H1 (cell line): ENCODE measurements at regions not wholly inside any gene's neighbourhood (a gene's known extent, or its start where the extent isn't known, plus 50 kb on each side); places are given as distances from the start of the nearest gene placed in this dataset.
A peak's percentile ranks its signal among the peaks of the same experiment; 100 is the strongest.

Experiments
- CTCF ChIA-PET: fragments of 300-600 bp; sonication (Branson Sonifier 250); formaldehyde crosslinking; loops from one replicate; lab custom pipeline; 2021; ENCODE audit not compliant: partially characterized antibody; lab: Charles Lee
- POLR2A ChIA-PET: fragments of 300-600 bp; sonication (Branson Sonifier 250); formaldehyde crosslinking; loops from one replicate; lab custom pipeline; 2021; ENCODE audit warnings: inconsistent platforms; ENCODE audit not compliant: partially characterized antibody; lab: Charles Lee
- DNase-seq, 2 experiments: peaks; one replicate each; pipeline versions ENCODE4 v3.0.0 to v3.0.0-alpha.2; 2010 to 2022; ENCODE audit warnings: low spot score in 2 of 2, low read depth in 1 of 2, mixed read lengths in 1 of 2
- FAIRE-seq: peaks from 2 replicates; lab custom pipeline; 2011; peaks lifted over from hg19 to GRCh38; lab: Jason Lieb, UNC
- H2AFZ ChIP-seq: 2 replicates; pipeline ENCODE4 v1.8.1; 2012; ENCODE audit warnings: low read length, inconsistent platforms
- H2AK5ac ChIP-seq: 2 replicates; pipeline ENCODE4 v1.6.1; 2013; ENCODE audit warnings: low read depth, low read length
- H2BK120ac ChIP-seq: replicated peaks from 2 replicates; pipeline ENCODE3; 2013; ENCODE audit warnings: low read depth, low read length, inconsistent platforms
- H2BK12ac ChIP-seq: 2 replicates; pipeline ENCODE4 v1.6.1; 2013; ENCODE audit warnings: low read depth, low read length
- H2BK15ac ChIP-seq: 2 replicates; pipeline ENCODE4 v1.6.1; 2013; ENCODE audit warnings: low read length
- H2BK20ac ChIP-seq: 2 replicates; pipeline ENCODE4 v1.6.1; 2013; ENCODE audit warnings: low read length
- H2BK5ac ChIP-seq: 2 replicates; pipeline ENCODE4 v1.6.1; 2013; ENCODE audit warnings: low read depth, low read length
- H3K14ac ChIP-seq: 2 replicates; pipeline ENCODE4 v1.6.1; 2013; ENCODE audit warnings: inconsistent platforms; ENCODE audit not compliant: insufficient read length
- H3K18ac ChIP-seq: 2 replicates; pipeline ENCODE4 v1.6.1; 2013; ENCODE audit warnings: low read length; ENCODE audit errors: extremely low read depth
- H3K23ac ChIP-seq: 2 replicates; pipeline ENCODE4 v1.6.1; 2013; ENCODE audit warnings: inconsistent platforms; ENCODE audit not compliant: insufficient read length
- H3K23me2 ChIP-seq: 2 replicates; pipeline ENCODE4 v1.6.1; 2013; ENCODE audit warnings: low read depth, low read length
- H3K27ac ChIP-seq: 2 replicates; pipeline ENCODE4 v1.6.1; 2011; ENCODE audit warnings: low read depth, low read length, inconsistent platforms
- H3K27me3 ChIP-seq, 4 experiments: replicated peaks in 1 of 4; 1 replicate in 1 of 4; 2 replicates in 3 of 4; pipeline versions ENCODE4 v1.6.1 to v1.8.1; 2011 to 2013; ENCODE audit warnings: low read length in 3 of 4, mild to moderate bottlenecking in 3 of 4, inconsistent platforms in 2 of 4, mixed read lengths in 2 of 4, moderate library complexity in 1 of 4; ENCODE audit not compliant: control insufficient read depth in 3 of 4, insufficient read depth in 3 of 4; ENCODE audit errors: extremely low read depth in 1 of 4
- H3K36me3 ChIP-seq, 4 experiments: 2 replicates each; pipeline versions ENCODE4 v1.6.1 to v1.8.1; 2011 to 2013; ENCODE audit warnings: mild to moderate bottlenecking in 4 of 4, low read length in 3 of 4, moderate library complexity in 2 of 4, control low read depth in 1 of 4, inconsistent platforms in 1 of 4; ENCODE audit not compliant: insufficient read depth in 4 of 4, control insufficient read depth in 2 of 4
- H3K4ac ChIP-seq: replicated peaks from 2 replicates; pipeline ENCODE3; 2013; ENCODE audit warnings: low read length, low read depth, mixed read lengths, inconsistent platforms; ENCODE audit not compliant: insufficient read length
- H3K4me1 ChIP-seq, 4 experiments: replicated peaks in 1 of 4; 1 replicate in 1 of 4; 2 replicates in 3 of 4; pipeline versions ENCODE4 v1.6.1 to v1.8.1; 2011 to 2013; ENCODE audit warnings: low read length in 3 of 4, inconsistent platforms in 2 of 4, mixed read lengths in 1 of 4; ENCODE audit not compliant: insufficient read depth in 4 of 4, control insufficient read depth in 3 of 4
- H3K4me2 ChIP-seq, 2 experiments: 2 replicates each; pipeline versions ENCODE4 v1.6.1 to v1.8.1; 2011 to 2013; ENCODE audit warnings: low read depth in 2 of 2, low read length in 2 of 2, control low read depth in 1 of 2, inconsistent platforms in 1 of 2, mild to moderate bottlenecking in 1 of 2; ENCODE audit not compliant: insufficient read depth in 1 of 2
- H3K4me3 ChIP-seq, 4 experiments: fragments of 200-600, 300-600 bp in 1 of 4; sonication (generic), shearing (Covaris generic), sonication (Bioruptor Twin) in 1 of 4; 2 replicates each; pipeline versions ENCODE4 v1.5.1 to v1.8.1; 2011 to 2016; ENCODE audit warnings: low read length in 4 of 4, low read depth in 3 of 4, control low read depth in 2 of 4, inconsistent platforms in 2 of 4, mild to moderate bottlenecking in 2 of 4, mixed read lengths in 1 of 4, moderate library complexity in 1 of 4; ENCODE audit not compliant: insufficient read depth in 2 of 4; ENCODE audit errors: extremely low read depth in 1 of 4
- H3K56ac ChIP-seq: replicated peaks from 2 replicates; pipeline ENCODE3; 2013; ENCODE audit warnings: low read depth, mild to moderate bottlenecking, mixed read lengths, low read length, inconsistent platforms; ENCODE audit not compliant: insufficient read length
- H3K79me1 ChIP-seq: 2 replicates; pipeline ENCODE4 v1.6.1; 2013; ENCODE audit warnings: low read depth, low read length, control low read depth
- H3K79me2 ChIP-seq, 2 experiments: 2 replicates each; pipeline versions ENCODE4 v1.6.1 to v1.8.1; 2012 to 2013; ENCODE audit warnings: low read length in 2 of 2, mild to moderate bottlenecking in 2 of 2, inconsistent platforms in 1 of 2; ENCODE audit not compliant: insufficient read depth in 2 of 2, control insufficient read depth in 1 of 2
- H3K9ac ChIP-seq, 4 experiments: replicated peaks in 1 of 4; 1 replicate in 1 of 4; 2 replicates in 3 of 4; pipeline versions ENCODE4 v1.6.1 to v1.8.1; 2011 to 2013; ENCODE audit warnings: low read depth in 3 of 4, low read length in 3 of 4, control low read depth in 2 of 4, mild to moderate bottlenecking in 2 of 4, moderate library complexity in 2 of 4, inconsistent platforms in 1 of 4; ENCODE audit errors: extremely low read depth in 1 of 4
- H3K9me3 ChIP-seq, 2 experiments: 2 replicates each; pipeline versions ENCODE4 v1.6.1 to v1.8.1; 2012 to 2013; ENCODE audit warnings: mild to moderate bottlenecking in 2 of 2, moderate library complexity in 2 of 2, control low read depth in 1 of 2, inconsistent platforms in 1 of 2, low read depth in 1 of 2, low read length in 1 of 2, mixed read lengths in 1 of 2; ENCODE audit not compliant: insufficient read depth in 2 of 2
- H4K20me1 ChIP-seq, 2 experiments: replicated peaks in 1 of 2; 2 replicates each; pipeline versions ENCODE3 to v1.8.1; 2011 to 2013; ENCODE audit warnings: inconsistent platforms in 2 of 2, low read length in 2 of 2, mild to moderate bottlenecking in 1 of 2; ENCODE audit not compliant: insufficient read depth in 2 of 2, control insufficient read depth in 1 of 2
- H4K5ac ChIP-seq: 2 replicates; pipeline ENCODE4 v1.6.1; 2013; ENCODE audit warnings: low read length, low read depth, mixed read lengths, inconsistent platforms; ENCODE audit not compliant: insufficient read length
- H4K8ac ChIP-seq: 2 replicates; pipeline ENCODE4 v1.8.0; 2013; ENCODE audit warnings: mild to moderate bottlenecking, moderate library complexity, low read length, inconsistent platforms; ENCODE audit not compliant: insufficient read depth; ENCODE audit errors: extremely low read depth
- H4K91ac ChIP-seq: replicated peaks from 2 replicates; pipeline ENCODE3; 2013; ENCODE audit warnings: low read length, mixed read lengths, inconsistent platforms; ENCODE audit not compliant: insufficient read length
- BACH1 ChIP-seq: IDR thresholded peaks from 2 replicates; pipeline ENCODE4 v1.6.1; 2012; ENCODE audit warnings: low read length, improper control_type of control experiment
- CTBP2 ChIP-seq: IDR thresholded peaks from 2 replicates; pipeline ENCODE4 v1.7.0; 2011; ENCODE audit warnings: borderline replicate concordance, mild to moderate bottlenecking, moderate library complexity, mixed read lengths, low read length; ENCODE audit not compliant: insufficient read depth, insufficient read length
- GABPA ChIP-seq: IDR thresholded peaks from 2 replicates; pipeline ENCODE4 v1.6.1; 2011; ENCODE audit warnings: mild to moderate bottlenecking, low read length, moderate library complexity, borderline replicate concordance; ENCODE audit not compliant: insufficient read depth
- JUN ChIP-seq: IDR thresholded peaks from 2 replicates; pipeline ENCODE4 v1.6.1; 2011; ENCODE audit warnings: low read depth, mild to moderate bottlenecking, improper control_type of control experiment, low read length
- POLR2AphosphoS5 ChIP-seq: IDR thresholded peaks from 2 replicates; pipeline ENCODE4 v1.6.1; 2011; ENCODE audit warnings: low read depth, low read length
- RNF2 ChIP-seq: fragments of 200-900, 300-1000 bp; sonication (generic); IDR thresholded peaks from 2 replicates; pipeline ENCODE4 v1.7.1; 2016; ENCODE audit warnings: borderline replicate concordance, low read depth, mild to moderate bottlenecking, antibody characterized with exemption, low read length; ENCODE audit not compliant: poor library complexity, severe bottlenecking; ENCODE audit errors: missing control alignments
- SAP30 ChIP-seq: fragments of 300-600 bp; sonication (generic); IDR thresholded peaks from 2 replicates; pipeline ENCODE4 v1.7.1; 2012; ENCODE audit warnings: low read length, moderate library complexity, mild to moderate bottlenecking, inconsistent platforms; ENCODE audit not compliant: insufficient read depth, insufficient replicate concordance
- SIN3A ChIP-seq, 2 experiments: IDR thresholded peaks in 1 of 2; conservative IDR thresholded peaks in 1 of 2; 2 replicates each; pipeline ENCODE4 v1.6.1; 2011 to 2012; ENCODE audit warnings: low read length in 2 of 2, improper control_type of control experiment in 1 of 2, low read depth in 1 of 2, mild to moderate bottlenecking in 1 of 2
- TCF12 ChIP-seq: IDR thresholded peaks from 2 replicates; pipeline ENCODE4 v1.6.1; 2011; ENCODE audit warnings: low read depth, mild to moderate bottlenecking, low read length

DNA sequence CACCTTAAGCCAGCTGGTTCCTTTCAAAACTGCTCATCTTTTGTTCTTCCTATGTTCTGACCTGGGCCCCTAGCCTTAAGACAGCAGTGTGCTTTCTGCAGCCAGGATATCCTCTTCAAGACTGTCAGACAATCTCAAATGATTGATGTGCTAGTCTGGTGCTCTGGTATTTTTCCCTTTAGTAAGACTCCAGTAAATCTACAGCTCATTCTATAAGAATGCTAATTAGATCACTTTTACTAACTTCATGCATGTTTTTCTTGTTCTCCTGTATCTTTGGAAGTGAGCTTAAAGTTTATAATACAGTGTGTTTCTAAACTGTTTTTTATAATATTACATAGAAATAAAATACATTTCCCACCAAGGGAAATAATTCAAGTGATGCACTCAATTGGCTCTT is 220.9 kb upstream of the NANOGP8 start:
- no peak overlapping the region for H2AK5ac ChIP-seq
- no peak overlapping the region for H4K8ac ChIP-seq
- no peak overlapping the region for H2BK15ac ChIP-seq
- ChIA-PET CTCF (interaction anchor here (1.7 to 3.2 kb wide), 2 partner anchors 17 to 139 kb away, joined by 6 to 19 read pairs; no protein-coding TSS in a partner anchor), POLR2A (no interaction called here)
- no peak overlapping the region for H4K5ac ChIP-seq
- H3K4me1 ChIP-seq = no peaks in the 10 kb centered on the region
- no peak overlapping the region for H2BK12ac ChIP-seq
- DNase-seq (no peak), FAIRE-seq (no peak)
- no peak overlapping the region for H3K27ac ChIP-seq
- H3K56ac ChIP-seq = no peak overlapping the region
- TF ChIP-seq GABPA (no peak), TCF12 (no peak), SAP30 (no peak), JUN (no peak), POLR2AphosphoS5 (no peak), BACH1 (no peak), SIN3A (conservative IDR thresholded peaks at IDR 0.05 in 1 of 2, IDR thresholded peaks at IDR 0.05 in 1 of 2; ENCODE audit: low read depth in 1 of 2, low read length in 2 of 2) (no peak), RNF2 (no peak), CTBP2 (no peak)
- no peak overlapping the region for H2AFZ ChIP-seq
- H3K4me2 ChIP-seq = no peak overlapping the region
- H3K14ac ChIP-seq = no peak overlapping the region
- H2BK20ac ChIP-seq = no peak overlapping the region
- H4K91ac ChIP-seq = no peak overlapping the region
- no peaks in the 10 kb centered on the region for H3K79me1 ChIP-seq
- H3K27me3 ChIP-seq = no peaks in the 10 kb centered on the region
- H3K9ac ChIP-seq = peak overlapping the region in 1 of 4 experiments; percentile 8; a peak in 1 of 7 replicates
- H3K4me3 ChIP-seq = no peak overlapping the region
- H3K23ac ChIP-seq = no peak overlapping the region
- H4K20me1 ChIP-seq = no peaks in the 10 kb centered on the region
- H2BK120ac ChIP-seq = no peak overlapping the region
- H2BK5ac ChIP-seq = no peak overlapping the region
- H3K4ac ChIP-seq = no peak overlapping the region
- no peaks in the 10 kb centered on the region for H3K9me3 ChIP-seq
- no peaks in the 10 kb centered on the region for H3K36me3 ChIP-seq
- H3K18ac ChIP-seq = no peak overlapping the region
- no peaks in the 10 kb centered on the region for H3K23me2 ChIP-seq
- no peaks in the 10 kb centered on the region for H3K79me2 ChIP-seq
